ENCODE measurements at regions not wholly inside any gene's neighbourhood (a gene's known extent, or its start where the extent isn't known, plus 50 kb on each side); places are given as distances from the start of the nearest gene placed in this dataset.

DNA sequence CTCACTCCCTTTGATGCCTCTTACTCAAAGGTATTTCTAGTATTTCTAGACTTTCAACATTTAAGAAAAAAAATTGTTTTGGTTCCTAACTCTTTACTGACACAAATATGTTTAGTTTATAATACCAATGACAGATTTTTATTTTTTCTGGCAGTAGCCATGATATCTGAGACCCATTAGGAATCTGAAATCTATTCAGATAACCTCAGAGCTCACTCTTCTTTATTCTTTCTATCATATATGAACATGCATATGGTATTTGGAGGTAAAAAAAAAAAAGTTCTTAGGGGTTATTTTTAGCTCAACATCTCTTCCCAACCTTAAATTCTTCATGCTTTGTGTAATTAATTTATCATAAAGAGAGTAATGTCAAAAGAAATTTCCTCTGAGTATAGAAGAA, 465.5 kb downstream of the CDH2 start:
- no peak overlapping the region for H3K27ac ChIP-seq
- no peak overlapping the region for H3K9ac ChIP-seq
- H3K27me3 ChIP-seq: no peaks in the 10 kb centered on the region
- H3K4me2 ChIP-seq: no peak overlapping the region
- no peak for TF ChIP-seq Cebpa-rat (IDR thresholded peaks at IDR 0.05)
- H3K36me3 ChIP-seq: no peaks in the 10 kb centered on the region
- H3K4me3 ChIP-seq: no peak overlapping the region
- H4K20me1 ChIP-seq: no peaks in the 10 kb centered on the region
- no peaks in the 10 kb centered on the region for H3K4me1 ChIP-seq
- peaks cover 5% of the 10 kb centered on the region for H3K9me3 ChIP-seq

DNA sequence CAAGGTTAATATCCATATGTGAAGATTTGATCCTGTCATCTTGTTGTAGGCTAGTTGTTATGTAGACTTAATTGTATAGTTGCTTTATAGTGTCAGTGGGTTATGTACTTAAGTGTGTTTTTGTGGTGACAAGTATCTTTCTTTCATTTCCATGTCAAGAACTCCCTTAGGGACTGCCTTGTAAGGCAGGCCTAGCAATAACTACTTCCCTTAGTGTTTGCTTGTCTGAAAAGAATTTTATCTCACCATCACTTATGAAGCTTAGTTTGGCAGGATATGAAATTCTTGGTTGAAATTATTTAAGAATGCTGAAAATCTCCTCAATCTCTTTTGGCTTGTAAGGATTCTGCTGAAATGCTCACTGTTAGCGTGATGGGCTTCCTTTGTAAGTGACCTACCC, 467.6 kb downstream of the CDH2 start:
- Histone ChIP-seq H3K9me3 (peaks cover 5% of the 10 kb centered on the region), H3K4me1 (peaks cover 9% of the 10 kb centered on the region), H3K9ac (no peak overlapping the region), H3K36me3 (no peaks in the 10 kb centered on the region), H3K27me3 (no peaks in the 10 kb centered on the region), H3K4me3 (no peak overlapping the region), H3K27ac (no peak overlapping the region), H3K4me2 (no peak overlapping the region), H4K20me1 (no peaks in the 10 kb centered on the region)
- TF ChIP-seq Cebpa-rat (IDR thresholded peaks at IDR 0.05): no peak

DNA sequence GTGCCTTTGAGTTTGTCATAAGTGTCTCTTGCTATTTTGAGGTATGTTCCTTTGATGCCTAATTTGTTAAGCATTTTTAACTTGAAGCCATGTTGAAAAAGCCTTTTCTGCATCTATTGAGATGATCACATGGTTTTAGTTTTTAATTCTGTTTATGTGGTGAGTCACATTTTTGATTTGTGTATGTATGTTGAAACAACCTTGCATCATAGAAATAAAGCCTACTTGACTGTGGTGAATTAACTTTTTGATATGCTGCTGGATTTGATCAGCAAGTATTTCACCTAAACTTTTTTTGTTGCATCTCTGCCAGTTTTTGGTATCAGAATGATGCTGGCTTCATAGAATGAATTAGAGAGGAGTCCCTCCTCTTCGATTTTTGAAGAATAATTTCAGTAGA, 469.7 kb downstream of the CDH2 start:
- peaks cover 5% of the 10 kb centered on the region for H3K9me3 ChIP-seq
- H3K36me3 ChIP-seq: no peaks in the 10 kb centered on the region
- no peaks in the 10 kb centered on the region for H4K20me1 ChIP-seq
- no peak overlapping the region for H3K27ac ChIP-seq
- peaks cover 9% of the 10 kb centered on the region for H3K4me1 ChIP-seq
- H3K4me3 ChIP-seq: no peak overlapping the region
- TF ChIP-seq Cebpa-rat (IDR thresholded peaks at IDR 0.05): no peak
- no peak overlapping the region for H3K4me2 ChIP-seq
- H3K27me3 ChIP-seq: no peaks in the 10 kb centered on the region
- no peak overlapping the region for H3K9ac ChIP-seq

DNA sequence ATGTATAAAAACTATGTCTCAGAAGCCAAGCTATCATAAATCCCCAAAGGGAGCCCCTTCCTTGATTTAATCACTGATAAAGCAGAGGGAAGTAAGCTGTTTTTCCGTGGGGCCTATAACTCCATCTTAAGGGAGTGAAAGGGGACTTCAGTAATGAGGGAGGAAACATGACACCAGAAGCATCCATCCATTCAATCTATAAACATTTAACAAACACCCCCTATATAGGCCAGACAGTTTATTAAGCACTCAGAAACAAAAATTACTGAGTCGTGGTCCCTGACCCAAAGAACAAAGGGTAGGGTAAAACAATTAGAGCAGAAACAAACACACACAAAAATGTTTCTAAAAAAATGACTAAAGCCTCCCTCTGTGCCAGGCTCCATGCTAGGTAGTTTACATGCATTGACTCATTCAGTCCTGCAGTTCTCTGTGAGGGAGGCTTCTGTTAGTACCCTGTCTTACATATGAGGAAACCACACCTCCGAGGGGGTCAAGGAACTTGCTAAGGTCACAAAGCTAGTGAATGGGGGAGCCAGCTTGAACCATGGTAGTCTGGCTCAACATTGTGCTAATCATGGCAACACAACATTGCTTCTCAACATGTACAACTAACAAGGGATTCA, 472.1 kb downstream of the CDH2 start:
- no peaks in the 10 kb centered on the region for H3K36me3 ChIP-seq
- no peak overlapping the region for H3K27ac ChIP-seq
- peaks cover 5% of the 10 kb centered on the region for H3K9me3 ChIP-seq
- H3K4me2 ChIP-seq: peak overlapping the region; percentile 27
- H3K4me1 ChIP-seq: peaks cover 9% of the 10 kb centered on the region
- H3K27me3 ChIP-seq: no peaks in the 10 kb centered on the region
- H3K9ac ChIP-seq: no peak overlapping the region
- H3K4me3 ChIP-seq: no peak overlapping the region
- no peak for TF ChIP-seq Cebpa-rat (IDR thresholded peaks at IDR 0.05)
- no peaks in the 10 kb centered on the region for H4K20me1 ChIP-seq

DNA sequence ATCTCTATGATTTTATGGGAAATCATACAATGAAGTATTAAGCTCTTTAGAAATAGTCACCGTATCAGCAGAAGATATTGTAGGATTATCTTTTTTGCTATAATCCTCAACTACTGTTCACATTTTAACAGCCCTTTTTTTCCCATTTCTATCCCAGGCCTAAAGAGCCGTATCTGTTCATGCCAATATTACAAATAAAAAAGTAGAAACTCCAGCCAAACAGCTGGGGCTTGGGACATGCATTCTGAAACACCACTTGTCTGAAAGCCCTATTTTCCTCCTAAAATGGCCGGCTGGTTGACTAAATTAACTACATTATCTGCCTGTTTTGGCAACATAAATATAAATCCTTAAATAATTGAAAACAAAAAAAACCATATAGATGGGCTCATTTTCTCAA, 477.8 kb downstream of the CDH2 start:
- Histone ChIP-seq H3K9me3 (peaks cover 4% of the 10 kb centered on the region; the same call in 1 of the 2 replicates), H3K4me1 (no peaks in the 10 kb centered on the region), H3K4me2 (no peak overlapping the region), H3K4me3 (no peak overlapping the region), H4K20me1 (no peaks in the 10 kb centered on the region), H3K36me3 (no peaks in the 10 kb centered on the region), H3K9ac (no peak overlapping the region), H3K27ac (no peak overlapping the region), H3K27me3 (no peaks in the 10 kb centered on the region)
- no peak for TF ChIP-seq Cebpa-rat (IDR thresholded peaks at IDR 0.05)

DNA sequence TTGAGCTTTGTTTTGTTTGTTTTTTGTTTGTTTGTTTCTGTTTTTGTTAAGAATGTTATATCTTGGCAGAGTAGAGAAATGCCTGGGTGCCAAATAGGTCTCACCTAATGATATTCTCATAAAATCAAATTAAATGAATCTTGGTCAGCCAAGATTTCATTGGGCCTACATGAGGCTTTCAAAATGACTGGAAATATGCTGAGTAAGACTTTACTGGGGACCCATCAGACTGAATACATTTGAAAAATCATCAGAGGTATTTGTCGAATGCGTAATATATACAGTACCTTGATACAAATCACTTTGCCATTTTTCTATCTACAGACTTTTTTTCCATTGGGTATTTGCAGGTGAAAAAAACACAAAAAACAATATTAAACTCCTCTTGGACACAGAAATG, 480.8 kb downstream of the CDH2 start:
- no peak overlapping the region for H3K27ac ChIP-seq
- no peaks in the 10 kb centered on the region for H4K20me1 ChIP-seq
- H3K4me1 ChIP-seq: no peaks in the 10 kb centered on the region
- H3K27me3 ChIP-seq: no peaks in the 10 kb centered on the region
- no peak overlapping the region for H3K4me3 ChIP-seq
- H3K36me3 ChIP-seq: no peaks in the 10 kb centered on the region
- H3K9me3 ChIP-seq: peaks cover 4% of the 10 kb centered on the region; the same call in 1 of the 2 replicates
- no peak for TF ChIP-seq Cebpa-rat (IDR thresholded peaks at IDR 0.05)
- no peak overlapping the region for H3K9ac ChIP-seq
- no peak overlapping the region for H3K4me2 ChIP-seq

DNA sequence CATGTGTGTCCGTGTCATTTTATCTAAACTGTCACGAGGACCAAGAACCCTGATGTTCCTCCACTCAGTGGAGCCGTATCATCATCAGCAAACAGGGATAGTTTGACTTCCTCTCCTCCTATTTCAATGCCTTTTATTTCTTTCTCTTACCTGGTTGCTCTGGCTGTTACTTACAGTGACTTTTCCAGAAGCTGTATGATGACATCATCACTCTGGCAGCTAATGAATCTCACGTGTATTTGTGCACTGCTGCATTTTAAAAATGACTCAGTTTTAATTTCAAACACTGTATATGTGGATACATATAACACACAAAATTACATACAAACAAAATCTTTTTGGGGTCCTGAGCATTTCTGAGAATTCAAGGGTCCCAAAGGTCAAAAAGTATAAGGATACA, 481.4 kb downstream of the CDH2 start:
- no peak for TF ChIP-seq Cebpa-rat (IDR thresholded peaks at IDR 0.05)
- Histone ChIP-seq H3K9me3 (peaks cover 4% of the 10 kb centered on the region; the same call in 1 of the 2 replicates), H3K4me1 (no peaks in the 10 kb centered on the region), H3K36me3 (no peaks in the 10 kb centered on the region), H3K4me2 (no peak overlapping the region), H3K27me3 (no peaks in the 10 kb centered on the region), H3K27ac (no peak overlapping the region), H4K20me1 (no peaks in the 10 kb centered on the region), H3K4me3 (no peak overlapping the region), H3K9ac (no peak overlapping the region)

DNA sequence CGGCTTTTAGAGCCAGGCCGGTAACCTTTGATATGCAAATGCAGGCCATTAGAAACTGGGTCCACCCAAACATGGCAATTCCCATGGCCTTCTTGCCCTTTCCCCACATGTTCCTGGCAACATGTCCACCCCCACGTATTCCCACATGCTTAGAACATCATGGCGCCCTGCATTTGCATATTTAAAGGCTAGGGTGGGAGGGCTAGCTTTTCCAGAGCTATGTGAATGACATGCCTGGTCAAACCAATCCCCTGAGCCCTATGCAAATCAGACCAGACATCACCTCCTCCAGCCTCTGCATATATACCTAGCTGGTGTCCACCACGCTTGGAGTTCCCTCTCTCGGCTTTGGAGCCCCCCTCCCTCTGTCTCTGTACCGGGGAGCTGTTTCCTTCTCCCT, 481.9 kb downstream of the CDH2 start:
- H3K36me3 ChIP-seq: no peaks in the 10 kb centered on the region
- H3K27me3 ChIP-seq: no peaks in the 10 kb centered on the region
- no peaks in the 10 kb centered on the region for H4K20me1 ChIP-seq
- no peak overlapping the region for H3K9ac ChIP-seq
- no peak overlapping the region for H3K27ac ChIP-seq
- H3K4me2 ChIP-seq: no peak overlapping the region
- peaks cover 4% of the 10 kb centered on the region; the same call in 1 of the 2 replicates for H3K9me3 ChIP-seq
- no peaks in the 10 kb centered on the region for H3K4me1 ChIP-seq
- no peak for TF ChIP-seq Cebpa-rat (IDR thresholded peaks at IDR 0.05)
- H3K4me3 ChIP-seq: no peak overlapping the region

DNA sequence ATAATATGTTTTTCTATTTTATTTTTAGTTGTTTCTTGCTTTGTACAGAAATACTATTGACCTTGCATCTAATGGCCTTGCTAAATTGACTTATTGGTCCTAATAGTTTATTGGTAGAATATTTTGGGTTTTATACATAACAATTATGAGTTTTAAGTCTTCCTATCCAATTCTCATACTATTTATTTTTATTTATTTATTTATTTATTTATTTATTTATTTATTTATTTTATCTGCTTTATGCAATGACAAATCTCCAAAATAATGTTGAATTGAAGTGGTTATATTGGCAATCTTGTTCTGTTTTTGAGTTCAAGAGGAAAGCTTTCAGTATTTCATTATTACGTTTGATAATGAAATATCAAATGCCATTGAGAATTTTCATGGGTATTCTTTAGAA, 488.3 kb downstream of the CDH2 start:
- Histone ChIP-seq H3K9me3 (peaks cover 7% of the 10 kb centered on the region), H3K27ac (no peak overlapping the region), H3K4me2 (no peak overlapping the region), H3K4me3 (no peak overlapping the region), H3K27me3 (no peaks in the 10 kb centered on the region), H3K9ac (no peak overlapping the region), H3K4me1 (no peaks in the 10 kb centered on the region), H3K36me3 (no peaks in the 10 kb centered on the region), H4K20me1 (no peaks in the 10 kb centered on the region)
- TF ChIP-seq Cebpa-rat (IDR thresholded peaks at IDR 0.05): no peak

DNA sequence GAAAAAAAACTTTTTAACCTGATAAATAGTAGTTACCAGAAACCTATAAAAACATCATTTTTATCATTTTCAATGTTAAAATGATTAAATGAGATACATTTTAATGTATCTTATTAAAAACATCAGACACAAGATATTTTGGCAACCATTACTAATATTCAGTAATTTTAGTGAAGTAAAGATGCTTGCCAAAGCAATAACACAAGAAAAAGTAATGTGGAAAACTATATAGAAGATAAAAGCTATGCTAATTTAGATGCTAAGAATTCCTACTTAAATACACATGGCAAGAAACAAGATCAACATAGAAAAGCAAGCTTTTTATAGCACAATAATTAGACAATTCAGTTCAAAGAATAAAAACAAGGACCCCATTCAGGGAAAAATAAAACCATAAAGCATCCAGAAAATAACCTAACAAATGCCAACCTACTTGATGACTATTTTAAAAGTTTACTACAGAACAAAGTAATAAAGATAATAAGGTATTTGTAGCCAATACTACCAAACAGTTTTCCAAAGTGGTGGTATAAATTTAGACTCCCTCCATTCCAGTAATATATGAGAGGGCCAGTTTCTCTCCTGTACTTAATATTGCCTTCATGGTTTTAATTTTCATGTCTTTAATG, 489.5 kb downstream of the CDH2 start:
- no peak for TF ChIP-seq Cebpa-rat (IDR thresholded peaks at IDR 0.05)
- H3K4me3 ChIP-seq: no peak overlapping the region
- no peak overlapping the region for H3K9ac ChIP-seq
- H4K20me1 ChIP-seq: no peaks in the 10 kb centered on the region
- no peak overlapping the region for H3K4me2 ChIP-seq
- H3K27ac ChIP-seq: no peak overlapping the region
- H3K27me3 ChIP-seq: no peaks in the 10 kb centered on the region
- H3K9me3 ChIP-seq: peaks cover 7% of the 10 kb centered on the region
- no peaks in the 10 kb centered on the region for H3K36me3 ChIP-seq
- H3K4me1 ChIP-seq: no peaks in the 10 kb centered on the region

All from BLaER1 (cell line).